Activated T-helper 2 cell treated with anti-CD3 and anti-CD28 coated beads, Interferon-gamma antibody, Interleukin-2, Interleukin-4, amounts not matched to agents 10 μg/mL and 5 μg/mL and 100 μg/mL, durations not matched to agents 14 hours and 24 hours and 36 hours (primary cell): ENCODE measurements at regions not wholly inside any gene's neighbourhood (a gene's known extent, or its start where the extent isn't known, plus 50 kb on each side); places are given as distances from the start of the nearest gene placed in this dataset.

Experiments used
- DNase-seq: peaks from one replicate; pipeline ENCODE4 v3.0.0; 2021; ENCODE audit warnings: low spot score
- H3K27ac Mint-ChIP-seq: one replicate; pipeline ENCODE4 v1.8.0; 2021; ENCODE audit warnings: mixed read lengths
- H3K27me3 Mint-ChIP-seq: one replicate; pipeline ENCODE4 v1.8.0; 2021; ENCODE audit warnings: low read depth, mixed read lengths
- H3K36me3 Mint-ChIP-seq: one replicate; pipeline ENCODE4 v1.8.0; 2021; ENCODE audit warnings: low read depth, mixed read lengths
- H3K4me1 Mint-ChIP-seq: one replicate; pipeline ENCODE4 v1.8.0; 2021; ENCODE audit warnings: low read depth, mixed read lengths
- H3K4me3 Mint-ChIP-seq: one replicate; pipeline ENCODE4 v1.8.0; 2021; ENCODE audit warnings: low read depth, mild to moderate bottlenecking, moderate library complexity, mixed read lengths
- H3K9me3 Mint-ChIP-seq: one replicate; pipeline ENCODE4 v1.8.0; 2021; ENCODE audit warnings: mixed read lengths
- intact Hi-C: fragments of 100-400 bp; cut with micrococcal nuclease; formaldehyde crosslinking; loops from one replicate; pipeline ENCODE4 v1.15.1; 2023

- peaks cover 3% of the 10 kb centered on the region for H3K36me3 Mint-ChIP-seq
- no peaks in the 10 kb centered on the region for H3K9me3 Mint-ChIP-seq
- no peak overlapping the region for H3K4me3 Mint-ChIP-seq
- DNase-seq, result no peak
- H3K27ac Mint-ChIP-seq, result no peak overlapping the region
- intact Hi-C loops, result no loop called here
- no peaks in the 10 kb centered on the region for H3K27me3 Mint-ChIP-seq
- H3K4me1 Mint-ChIP-seq, result peaks cover 11% of the 10 kb centered on the region
Observed at GRCh38 chr12:124499190-124499753, 68.1 kb downstream of the NCOR2 start.

- intact Hi-C loops, result no loop called here
- Mint-ChIP-seq H3K27me3 (no peaks in the 10 kb centered on the region), H3K27ac (no peak overlapping the region), H3K9me3 (no peaks in the 10 kb centered on the region), H3K4me1 (peaks cover 18% of the 10 kb centered on the region), H3K4me3 (no peak overlapping the region), H3K36me3 (peaks cover 6% of the 10 kb centered on the region)
- no peak for DNase-seq
Observed at GRCh38 chr12:124498275-124499189, 68.9 kb downstream of the NCOR2 start.

- H3K36me3 Mint-ChIP-seq, result peaks cover 6% of the 10 kb centered on the region
- no peaks in the 10 kb centered on the region for H3K9me3 Mint-ChIP-seq
- no peak overlapping the region for H3K4me3 Mint-ChIP-seq
- no peaks in the 10 kb centered on the region for H3K27me3 Mint-ChIP-seq
- intact Hi-C loops, result no loop called here
- H3K4me1 Mint-ChIP-seq, result peaks cover 23% of the 10 kb centered on the region
- H3K27ac Mint-ChIP-seq, result no peak overlapping the region
- no peak for DNase-seq
Observed at GRCh38 chr12:124497658-124498057, 69.8 kb downstream of the NCOR2 start.

- Mint-ChIP-seq H3K4me3 (no peak overlapping the region), H3K9me3 (no peaks in the 10 kb centered on the region), H3K27me3 (no peaks in the 10 kb centered on the region), H3K36me3 (peaks cover 6% of the 10 kb centered on the region), H3K4me1 (peaks cover 23% of the 10 kb centered on the region), H3K27ac (no peak overlapping the region)
- intact Hi-C loops, result no loop called here
- DNase-seq, result no peak
Observed at GRCh38 chr12:124497039-124497438, 70.4 kb downstream of the NCOR2 start.

- intact Hi-C loops, result no loop called here
- no peak overlapping the region for H3K27ac Mint-ChIP-seq
Observed at GRCh38 chr12:124496584-124496983, 70.8 kb downstream of the NCOR2 start.

GRCh38 chr12:124495194-124495983 is 72.0 kb downstream of the NCOR2 start:
- H3K9me3 Mint-ChIP-seq, result no peaks in the 10 kb centered on the region
- no peak for DNase-seq
- H3K27me3 Mint-ChIP-seq, result no peaks in the 10 kb centered on the region
- no peak overlapping the region for H3K4me3 Mint-ChIP-seq
- no peak overlapping the region for H3K27ac Mint-ChIP-seq
- intact Hi-C loops, result loop anchor here (2.0 kb wide), 1 partner anchor 15 kb away; no protein-coding TSS in a partner anchor
- H3K36me3 Mint-ChIP-seq, result peaks cover 6% of the 10 kb centered on the region
- H3K4me1 Mint-ChIP-seq, result peaks cover 23% of the 10 kb centered on the region

More at GRCh38 chr12:124496584-124496983, 70.8 kb downstream of the NCOR2 start:
- no peak for DNase-seq
- Mint-ChIP-seq H3K4me3 (no peak overlapping the region), H3K27me3 (no peaks in the 10 kb centered on the region), H3K4me1 (peaks cover 23% of the 10 kb centered on the region), H3K9me3 (no peaks in the 10 kb centered on the region), H3K36me3 (peaks cover 6% of the 10 kb centered on the region)

- intact Hi-C loops, result loop anchor here (1.0 to 5.0 kb wide), 3 partner anchors 14 to 51 kb away; no protein-coding TSS in a partner anchor
- H3K4me1 Mint-ChIP-seq, result peaks cover 23% of the 10 kb centered on the region
- H3K4me3 Mint-ChIP-seq, result no peak overlapping the region
- H3K9me3 Mint-ChIP-seq, result no peaks in the 10 kb centered on the region
- H3K36me3 Mint-ChIP-seq, result peaks cover 6% of the 10 kb centered on the region
- DNase-seq, result no peak
- no peak overlapping the region for H3K27ac Mint-ChIP-seq
- H3K27me3 Mint-ChIP-seq, result no peaks in the 10 kb centered on the region
Observed at GRCh38 chr12:124494751-124495129, 72.7 kb downstream of the NCOR2 start.

GRCh38 chr12:124493809-124494750 is 73.3 kb downstream of the NCOR2 start:
- H3K27ac Mint-ChIP-seq, result peak overlapping the region; percentile 65
- H3K4me3 Mint-ChIP-seq, result no peak overlapping the region
- H3K9me3 Mint-ChIP-seq, result no peaks in the 10 kb centered on the region

GRCh38 chr12:124492879-124493808 is 74.3 kb downstream of the NCOR2 start:
- Mint-ChIP-seq H3K4me1 (peaks cover 18% of the 10 kb centered on the region), H3K4me3 (no peak overlapping the region)

More at GRCh38 chr12:124493809-124494750, 73.3 kb downstream of the NCOR2 start:
- H3K36me3 Mint-ChIP-seq, result peaks cover 6% of the 10 kb centered on the region
- no peaks in the 10 kb centered on the region for H3K27me3 Mint-ChIP-seq
- intact Hi-C loops, result loop anchor here (1.0 to 5.0 kb wide), 3 partner anchors 13 to 51 kb away; no protein-coding TSS in a partner anchor
- H3K4me1 Mint-ChIP-seq, result peaks cover 23% of the 10 kb centered on the region
- no peak for DNase-seq

GRCh38 chr12:124491856-124492420 is 75.5 kb downstream of the NCOR2 start:
- Mint-ChIP-seq H3K9me3 (no peaks in the 10 kb centered on the region), H3K36me3 (peaks cover 6% of the 10 kb centered on the region), H3K27ac (no peak overlapping the region), H3K27me3 (no peaks in the 10 kb centered on the region), H3K4me3 (no peak overlapping the region), H3K4me1 (peaks cover 17% of the 10 kb centered on the region)
- intact Hi-C loops, result loop anchor here (5.0 kb wide), 1 partner anchor 35 kb away; no protein-coding TSS in a partner anchor
- no peak for DNase-seq

More at GRCh38 chr12:124492879-124493808, 74.3 kb downstream of the NCOR2 start:
- no peaks in the 10 kb centered on the region for H3K9me3 Mint-ChIP-seq
- no peaks in the 10 kb centered on the region for H3K27me3 Mint-ChIP-seq
- DNase-seq, result no peak
- H3K27ac Mint-ChIP-seq, result no peak overlapping the region
- peaks cover 6% of the 10 kb centered on the region for H3K36me3 Mint-ChIP-seq
- intact Hi-C loops, result loop anchor here (5.0 kb wide), 1 partner anchor 36 kb away; no protein-coding TSS in a partner anchor

- Mint-ChIP-seq H3K4me3 (no peak overlapping the region), H3K9me3 (no peaks in the 10 kb centered on the region), H3K4me1 (peaks cover 16% of the 10 kb centered on the region), H3K27ac (no peak overlapping the region), H3K27me3 (no peaks in the 10 kb centered on the region), H3K36me3 (peaks cover 6% of the 10 kb centered on the region)
- DNase-seq, result no peak
- intact Hi-C loops, result loop anchor here (5.0 kb wide), 1 partner anchor 34 kb away; no protein-coding TSS in a partner anchor
Observed at GRCh38 chr12:124491310-124491709, 76.1 kb downstream of the NCOR2 start.
